ENCODE measurements at regions not wholly inside any gene's neighbourhood (a gene's known extent, or its start where the extent isn't known, plus 50 kb on each side); places are given as distances from the start of the nearest gene placed in this dataset.

- TF ChIP-seq TEAD4 (CRISPR knock-in tag; IDR thresholded peaks at IDR 0.05), result no peak
- no peak for TF ChIP-seq MLX (CRISPR knock-in tag; IDR thresholded peaks at IDR 0.05)
- no peak for TF ChIP-seq TEAD1 (CRISPR knock-in tag; IDR thresholded peaks at IDR 0.05)
- TF ChIP-seq ZBTB21 (CRISPR knock-in tag; IDR thresholded peaks at IDR 0.05; ENCODE audit: borderline replicate concordance), result no peak
- TF ChIP-seq MYBL2 (CRISPR knock-in tag; IDR thresholded peaks at IDR 0.05), result no peak
- no peak for TF ChIP-seq CDX4 (CRISPR knock-in tag; IDR thresholded peaks at IDR 0.05; ENCODE audit: borderline replicate concordance)
- no peak for TF ChIP-seq ETV6 (CRISPR knock-in tag; IDR thresholded peaks at IDR 0.05)
- no peak for TF ChIP-seq RELA (CRISPR knock-in tag; IDR thresholded peaks at IDR 0.05; ENCODE audit: borderline replicate concordance)
- TF ChIP-seq NFYB (CRISPR knock-in tag; conservative IDR thresholded peaks at IDR 0.05; ENCODE audit: low read depth), result no peak
- no peak for TF ChIP-seq AFF4 (CRISPR knock-in tag; IDR thresholded peaks at IDR 0.05; ENCODE audit: borderline replicate concordance)
- no peak for TF ChIP-seq E2F5 (CRISPR knock-in tag; IDR thresholded peaks at IDR 0.05)
- no peak for TF ChIP-seq EMX1 (CRISPR knock-in tag; IDR thresholded peaks at IDR 0.05)
- TF ChIP-seq RORB (CRISPR knock-in tag; IDR thresholded peaks at IDR 0.05), result no peak
- TF ChIP-seq FOXP1 (CRISPR knock-in tag; IDR thresholded peaks at IDR 0.05; ENCODE audit: borderline replicate concordance), result no peak
- no peak for TF ChIP-seq KAT7 (CRISPR knock-in tag; IDR thresholded peaks at IDR 0.05; ENCODE audit: borderline replicate concordance)
- no peak for TF ChIP-seq ATF2 (CRISPR knock-in tag; IDR thresholded peaks at IDR 0.05; ENCODE audit: borderline replicate concordance, low read depth)
- TF ChIP-seq PRRX2 (CRISPR knock-in tag; IDR thresholded peaks at IDR 0.05), result no peak
- TF ChIP-seq SMAD3 (CRISPR knock-in tag; IDR thresholded peaks at IDR 0.05; ENCODE audit: borderline replicate concordance), result no peak
- no peak for DNase-seq (ENCODE audit: low spot score)
- Mint-ChIP-seq H3K4me3 (no peak overlapping the region), H3K36me3 (no peaks in the 10 kb centered on the region), H3K27ac (no peak overlapping the region), H3K27me3 (ENCODE audit: low read depth) (no peaks in the 10 kb centered on the region), H3K9me3 (no peaks in the 10 kb centered on the region), H3K4me1 (peaks cover 5% of the 10 kb centered on the region)
- no peak for ATAC-seq
- POLR2A ChIA-PET, result no interaction called here
- CTCF ChIA-PET, result no interaction called here
Observed at GRCh38 chr9:99516657-99517049, 294.6 kb downstream of the SEC61B start.

- Mint-ChIP-seq H3K4me1 (no peaks in the 10 kb centered on the region), H3K4me3 (no peak overlapping the region), H3K27ac (no peak overlapping the region), H3K36me3 (no peaks in the 10 kb centered on the region), H3K9me3 (peaks cover 10% of the 10 kb centered on the region; the same call in 1 of the 2 replicates), H3K27me3 (ENCODE audit: low read depth) (no peaks in the 10 kb centered on the region; the same call in 1 of the 2 replicates)
- ChIA-PET POLR2A (no interaction called here), CTCF (no interaction called here)
- ATAC-seq (no peak), DNase-seq (ENCODE audit: low spot score) (no peak)
- no peak for TF ChIP-seq FOXK1 (CRISPR knock-in tag; IDR thresholded peaks at IDR 0.05)
- no peak for TF ChIP-seq MLX (CRISPR knock-in tag; IDR thresholded peaks at IDR 0.05)
- TF ChIP-seq ZNF219 (CRISPR knock-in tag; IDR thresholded peaks at IDR 0.05; ENCODE audit: borderline replicate concordance), result no peak
- TF ChIP-seq KAT7 (CRISPR knock-in tag; IDR thresholded peaks at IDR 0.05; ENCODE audit: borderline replicate concordance), result no peak
- TF ChIP-seq TP53 (CRISPR knock-in tag; IDR thresholded peaks at IDR 0.05), result no peak
- TF ChIP-seq NFATC4 (CRISPR knock-in tag; IDR thresholded peaks at IDR 0.05), result no peak
- TF ChIP-seq GTF2I (CRISPR knock-in tag; conservative IDR thresholded peaks at IDR 0.05), result no peak
- TF ChIP-seq ARID4B (CRISPR knock-in tag; IDR thresholded peaks at IDR 0.05; ENCODE audit: borderline replicate concordance), result no peak
- no peak for TF ChIP-seq GABPB1 (CRISPR knock-in tag; IDR thresholded peaks at IDR 0.05)
Observed at GRCh38 chr9:99523838-99524237, 297.8 kb upstream of the NR4A3 start.

Measured in WTC11 (cell line).